SK-N-SH treated with all-trans-retinoic acid at 6 μM for 48 hours (cell line): ENCODE measurements at regions not wholly inside any gene's neighbourhood (a gene's known extent, or its start where the extent isn't known, plus 50 kb on each side); places are given as distances from the start of the nearest gene placed in this dataset.

Experiments used
- ATAC-seq: fragments of 200-7000 bp; cut with Tn5 transposase; 3 replicates; pipeline ENCODE4 v1.9.1; 2020; ENCODE audit warnings: mild to moderate bottlenecking, moderate library complexity
- ARNTL ChIP-seq: fragments of 450-650 bp; formaldehyde crosslinking; IDR thresholded peaks from 2 replicates; pipeline ENCODE4 v1.5.0; 2020; ENCODE audit warnings: low read depth, mild to moderate bottlenecking, moderate library complexity, borderline replicate concordance
- BACH2 ChIP-seq: fragments of 250-450 bp; sonication (Bioruptor Pico); IDR thresholded peaks from 2 replicates; pipeline ENCODE4 v1.9.0; 2021; ENCODE audit warnings: mild to moderate bottlenecking, borderline replicate concordance
- CSDC2 ChIP-seq: fragments of 250-450 bp; sonication (Bioruptor Pico); IDR thresholded peaks from 2 replicates; pipeline ENCODE4 v1.5.0; 2020; ENCODE audit warnings: mild to moderate bottlenecking, moderate library complexity
- ESRRG ChIP-seq: fragments of 250-450 bp; sonication (Bioruptor Pico); IDR thresholded peaks from 2 replicates; pipeline ENCODE4 v1.6.1; 2021; ENCODE audit warnings: mild to moderate bottlenecking
- GLIS3 ChIP-seq: fragments of 250-450 bp; sonication (Bioruptor Pico); IDR thresholded peaks from 2 replicates; pipeline ENCODE4 v1.5.0; 2020; ENCODE audit warnings: mild to moderate bottlenecking, moderate library complexity
- ISL1 ChIP-seq: fragments of 250-450 bp; sonication (Bioruptor Pico); IDR thresholded peaks from 2 replicates; pipeline ENCODE4 v2.1.2; 2022; ENCODE audit warnings: mild to moderate bottlenecking, moderate library complexity
- OSR1 ChIP-seq: fragments of 250-450 bp; sonication (Bioruptor Pico); IDR thresholded peaks from 2 replicates; pipeline ENCODE4 v1.8.0; 2022; ENCODE audit warnings: moderate library complexity, mild to moderate bottlenecking, inconsistent platforms
- PATZ1 ChIP-seq: fragments of 250-450 bp; sonication (Bioruptor Pico); IDR thresholded peaks from 2 replicates; pipeline ENCODE4 v1.8.0; 2020; ENCODE audit warnings: mild to moderate bottlenecking, moderate library complexity, borderline replicate concordance
- POU6F1 ChIP-seq: fragments of 250-450 bp; sonication (Bioruptor Pico); IDR thresholded peaks from 2 replicates; pipeline ENCODE4 v1.8.0; 2021; ENCODE audit warnings: low read depth, mild to moderate bottlenecking, moderate library complexity, borderline replicate concordance
- PPARA ChIP-seq: fragments of 250-450 bp; sonication (Bioruptor Pico); IDR thresholded peaks from 2 replicates; pipeline ENCODE4 v1.5.0; 2020; ENCODE audit warnings: mild to moderate bottlenecking, borderline replicate concordance
- RARB ChIP-seq: fragments of 250-450 bp; sonication (Bioruptor Pico); IDR thresholded peaks from 2 replicates; pipeline ENCODE4 v1.8.0; 2021; ENCODE audit warnings: mild to moderate bottlenecking, moderate library complexity
- SNAI2 ChIP-seq: fragments of 250-450 bp; sonication (Bioruptor Pico); IDR thresholded peaks from 2 replicates; pipeline ENCODE4 v1.5.0; 2020; ENCODE audit warnings: mild to moderate bottlenecking, moderate library complexity
- TCF4 ChIP-seq: fragments of 250-450 bp; sonication (Bioruptor Pico); IDR thresholded peaks from 2 replicates; pipeline ENCODE4 v1.8.0; 2021; ENCODE audit warnings: mild to moderate bottlenecking, moderate library complexity, borderline replicate concordance
- TOX ChIP-seq: fragments of 250-450 bp; sonication (Bioruptor Pico); IDR thresholded peaks from 2 replicates; pipeline ENCODE4 v1.8.0; 2021; ENCODE audit warnings: mild to moderate bottlenecking, moderate library complexity, borderline replicate concordance
- ZC3H10 ChIP-seq: fragments of 250-450 bp; sonication (Bioruptor Pico); IDR thresholded peaks from 2 replicates; pipeline ENCODE4 v1.5.1; 2021; ENCODE audit warnings: mild to moderate bottlenecking, moderate library complexity
- ZFP3 ChIP-seq: fragments of 250-450 bp; sonication (Bioruptor Pico); IDR thresholded peaks from 2 replicates; pipeline ENCODE4 v1.5.0; 2020; ENCODE audit warnings: mild to moderate bottlenecking, moderate library complexity
- ZFP30 ChIP-seq: fragments of 450-650 bp; formaldehyde crosslinking; IDR thresholded peaks from 2 replicates; pipeline ENCODE4 v1.5.0; 2022; ENCODE audit warnings: mild to moderate bottlenecking, moderate library complexity
- ZNF565 ChIP-seq: fragments of 450-650 bp; formaldehyde crosslinking; conservative IDR thresholded peaks from 2 replicates; pipeline ENCODE4 v1.5.0; 2020; ENCODE audit warnings: low read depth, mild to moderate bottlenecking, moderate library complexity
- ZNF70 ChIP-seq: fragments of 450-650 bp; formaldehyde crosslinking; IDR thresholded peaks from 2 replicates; pipeline ENCODE4 v1.5.0; 2020; ENCODE audit warnings: mild to moderate bottlenecking, moderate library complexity
- ZNF8 ChIP-seq: fragments of 450-650 bp; formaldehyde crosslinking; IDR thresholded peaks from 2 replicates; pipeline ENCODE4 v1.5.0; 2020; ENCODE audit warnings: mild to moderate bottlenecking, moderate library complexity
- TF ChIP-seq, protein P1 (sequence below): fragments of 250-450 bp; sonication (Bioruptor Pico); IDR thresholded peaks from 2 replicates; pipeline ENCODE4 v1.5.0; 2020; ENCODE audit warnings: mild to moderate bottlenecking, moderate library complexity
- TF ChIP-seq, protein P2 (sequence below): fragments of 250-450 bp; sonication (Bioruptor Pico); IDR thresholded peaks from 2 replicates; pipeline ENCODE4 v1.5.1; 2021; ENCODE audit warnings: mild to moderate bottlenecking, moderate library complexity

DNA sequence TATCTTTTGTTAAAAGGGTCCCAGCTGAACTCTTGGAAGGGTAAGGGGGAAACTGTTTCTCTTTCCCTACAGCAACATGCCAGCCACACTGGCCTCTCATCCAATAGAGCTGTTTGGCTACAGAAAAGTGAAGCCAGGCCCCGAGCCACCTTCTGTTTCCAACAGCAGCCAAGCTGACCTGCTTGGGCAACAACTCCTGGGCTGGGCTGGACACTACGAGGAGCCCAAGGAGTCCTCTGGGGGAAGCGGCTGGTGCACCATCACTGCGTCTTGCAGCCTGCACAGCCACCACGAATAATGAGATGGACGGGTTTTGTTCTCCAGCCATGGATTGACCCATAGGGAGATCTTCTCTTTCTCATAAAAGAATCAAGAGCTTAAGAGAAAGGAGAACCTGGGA is 624.9 kb downstream of the NPHP4 start:
- ATAC-seq: no peak
- TF ChIP-seq BACH2: no peak
- TF ChIP-seq ZNF565 (CRISPR knock-in tag): no peak
- no peak for TF ChIP-seq RARB (CRISPR knock-in tag)
- no peak for TF ChIP-seq OSR1 (CRISPR knock-in tag)
- TF ChIP-seq, protein P1, sequence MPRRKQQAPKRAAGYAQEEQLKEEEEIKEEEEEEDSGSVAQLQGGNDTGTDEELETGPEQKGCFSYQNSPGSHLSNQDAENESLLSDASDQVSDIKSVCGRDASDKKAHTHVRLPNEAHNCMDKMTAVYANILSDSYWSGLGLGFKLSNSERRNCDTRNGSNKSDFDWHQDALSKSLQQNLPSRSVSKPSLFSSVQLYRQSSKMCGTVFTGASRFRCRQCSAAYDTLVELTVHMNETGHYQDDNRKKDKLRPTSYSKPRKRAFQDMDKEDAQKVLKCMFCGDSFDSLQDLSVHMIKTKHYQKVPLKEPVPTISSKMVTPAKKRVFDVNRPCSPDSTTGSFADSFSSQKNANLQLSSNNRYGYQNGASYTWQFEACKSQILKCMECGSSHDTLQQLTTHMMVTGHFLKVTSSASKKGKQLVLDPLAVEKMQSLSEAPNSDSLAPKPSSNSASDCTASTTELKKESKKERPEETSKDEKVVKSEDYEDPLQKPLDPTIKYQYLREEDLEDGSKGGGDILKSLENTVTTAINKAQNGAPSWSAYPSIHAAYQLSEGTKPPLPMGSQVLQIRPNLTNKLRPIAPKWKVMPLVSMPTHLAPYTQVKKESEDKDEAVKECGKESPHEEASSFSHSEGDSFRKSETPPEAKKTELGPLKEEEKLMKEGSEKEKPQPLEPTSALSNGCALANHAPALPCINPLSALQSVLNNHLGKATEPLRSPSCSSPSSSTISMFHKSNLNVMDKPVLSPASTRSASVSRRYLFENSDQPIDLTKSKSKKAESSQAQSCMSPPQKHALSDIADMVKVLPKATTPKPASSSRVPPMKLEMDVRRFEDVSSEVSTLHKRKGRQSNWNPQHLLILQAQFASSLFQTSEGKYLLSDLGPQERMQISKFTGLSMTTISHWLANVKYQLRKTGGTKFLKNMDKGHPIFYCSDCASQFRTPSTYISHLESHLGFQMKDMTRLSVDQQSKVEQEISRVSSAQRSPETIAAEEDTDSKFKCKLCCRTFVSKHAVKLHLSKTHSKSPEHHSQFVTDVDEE: no peak
- TF ChIP-seq, protein P2, sequence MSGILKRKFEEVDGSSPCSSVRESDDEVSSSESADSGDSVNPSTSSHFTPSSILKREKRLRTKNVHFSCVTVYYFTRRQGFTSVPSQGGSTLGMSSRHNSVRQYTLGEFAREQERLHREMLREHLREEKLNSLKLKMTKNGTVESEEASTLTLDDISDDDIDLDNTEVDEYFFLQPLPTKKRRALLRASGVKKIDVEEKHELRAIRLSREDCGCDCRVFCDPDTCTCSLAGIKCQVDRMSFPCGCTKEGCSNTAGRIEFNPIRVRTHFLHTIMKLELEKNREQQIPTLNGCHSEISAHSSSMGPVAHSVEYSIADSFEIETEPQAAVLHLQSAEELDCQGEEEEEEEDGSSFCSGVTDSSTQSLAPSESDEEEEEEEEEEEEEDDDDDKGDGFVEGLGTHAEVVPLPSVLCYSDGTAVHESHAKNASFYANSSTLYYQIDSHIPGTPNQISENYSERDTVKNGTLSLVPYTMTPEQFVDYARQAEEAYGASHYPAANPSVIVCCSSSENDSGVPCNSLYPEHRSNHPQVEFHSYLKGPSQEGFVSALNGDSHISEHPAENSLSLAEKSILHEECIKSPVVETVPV (CRISPR knock-in tag): no peak
- no peak for TF ChIP-seq ESRRG (CRISPR knock-in tag)
- no peak for TF ChIP-seq SNAI2 (CRISPR knock-in tag)
- TF ChIP-seq ZFP30 (CRISPR knock-in tag): no peak
- TF ChIP-seq PATZ1 (CRISPR knock-in tag): no peak
- no peak for TF ChIP-seq CSDC2 (CRISPR knock-in tag)
- no peak for TF ChIP-seq ZFP3
- TF ChIP-seq TOX: no peak
- TF ChIP-seq ZNF8 (CRISPR knock-in tag): no peak
- TF ChIP-seq ISL1 (CRISPR knock-in tag): no peak
- TF ChIP-seq, all 23 proteins: peak for 0

DNA sequence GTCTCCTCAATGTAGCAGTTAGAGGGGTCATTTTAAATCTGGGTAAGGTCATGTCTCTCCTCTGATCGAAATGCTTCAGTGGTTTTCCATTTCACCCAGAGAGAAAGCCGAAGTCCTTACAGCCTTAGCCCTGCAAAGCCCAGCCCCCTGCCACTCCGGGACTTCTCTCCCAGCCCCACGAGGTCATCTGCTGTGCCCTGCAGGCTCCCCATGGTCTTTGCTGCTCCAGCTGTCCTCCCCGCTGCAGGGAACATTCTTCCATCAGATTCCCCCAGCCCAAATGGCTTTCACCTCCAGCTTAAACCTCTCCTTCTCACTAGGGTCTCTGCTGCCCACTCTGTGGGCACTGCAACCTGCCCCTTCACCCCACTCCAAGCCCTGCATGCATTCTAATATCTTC is 626.5 kb downstream of the NPHP4 start:
- TF ChIP-seq ZNF565 (CRISPR knock-in tag) (no peak), ZC3H10 (no peak), TOX (no peak), ISL1 (CRISPR knock-in tag) (no peak), ZNF70 (CRISPR knock-in tag) (no peak), CSDC2 (CRISPR knock-in tag) (no peak), SNAI2 (CRISPR knock-in tag) (no peak), GLIS3 (CRISPR knock-in tag) (no peak), TCF4 (CRISPR knock-in tag) (no peak), ESRRG (CRISPR knock-in tag) (no peak), POU6F1 (CRISPR knock-in tag) (no peak), ZFP3 (no peak)
- TF ChIP-seq, protein P2 (CRISPR knock-in tag): no peak
- no peak for ATAC-seq

DNA sequence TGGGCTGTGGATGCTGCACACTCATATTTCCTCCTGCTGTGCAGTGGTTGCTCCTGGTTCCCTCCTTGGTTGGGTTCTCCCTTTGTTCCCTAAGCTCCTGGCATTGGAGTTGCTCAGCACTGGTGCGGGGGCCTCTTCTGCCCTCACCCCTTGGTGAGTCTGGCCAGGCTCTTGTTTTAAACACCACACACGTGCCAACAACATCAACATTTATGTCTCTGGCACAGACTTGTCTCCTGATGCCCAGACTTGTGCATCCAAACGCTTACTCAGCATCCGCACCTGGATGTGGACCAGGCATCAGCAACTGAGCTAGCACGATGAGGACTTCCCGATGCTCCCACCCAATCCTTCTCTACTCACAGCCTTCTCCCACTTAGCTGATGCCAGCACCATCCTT is 627.6 kb downstream of the NPHP4 start:
- no peak for ATAC-seq
- no peak for TF ChIP-seq ISL1 (CRISPR knock-in tag)
- no peak for TF ChIP-seq ARNTL (CRISPR knock-in tag)
- TF ChIP-seq TCF4 (CRISPR knock-in tag): no peak
- TF ChIP-seq, protein P1: no peak
- no peak for TF ChIP-seq BACH2
- no peak for TF ChIP-seq POU6F1 (CRISPR knock-in tag)
- no peak for TF ChIP-seq PPARA (CRISPR knock-in tag)
- TF ChIP-seq, protein P2 (CRISPR knock-in tag): no peak
- no peak for TF ChIP-seq GLIS3 (CRISPR knock-in tag)
- TF ChIP-seq RARB (CRISPR knock-in tag): no peak
- no peak for TF ChIP-seq ZNF565 (CRISPR knock-in tag)
